OCI-LY1 (cell line): ENCODE measurements at regions not wholly inside any gene's neighbourhood (a gene's known extent, or its start where the extent isn't known, plus 50 kb on each side); places are given as distances from the start of the nearest gene placed in this dataset.

Source experiments
- CTCF ChIP-seq: fragments of 200-600 bp; sonication (generic), shearing (Covaris generic); IDR thresholded peaks from 2 replicates; pipeline ENCODE4 v1.5.1; 2017; ENCODE audit warnings: mild to moderate bottlenecking, antibody characterized with exemption, low read length, moderate library complexity, mixed read lengths
- EZH2 ChIP-seq: fragments of 200-600 bp; sonication (generic), shearing (Covaris generic); IDR thresholded peaks from 2 replicates; pipeline ENCODE4 v1.8.0; 2017; ENCODE audit warnings: borderline replicate concordance, mixed run types, mild to moderate bottlenecking, antibody characterized with exemption, low read length, moderate library complexity, mixed read lengths

DNA sequence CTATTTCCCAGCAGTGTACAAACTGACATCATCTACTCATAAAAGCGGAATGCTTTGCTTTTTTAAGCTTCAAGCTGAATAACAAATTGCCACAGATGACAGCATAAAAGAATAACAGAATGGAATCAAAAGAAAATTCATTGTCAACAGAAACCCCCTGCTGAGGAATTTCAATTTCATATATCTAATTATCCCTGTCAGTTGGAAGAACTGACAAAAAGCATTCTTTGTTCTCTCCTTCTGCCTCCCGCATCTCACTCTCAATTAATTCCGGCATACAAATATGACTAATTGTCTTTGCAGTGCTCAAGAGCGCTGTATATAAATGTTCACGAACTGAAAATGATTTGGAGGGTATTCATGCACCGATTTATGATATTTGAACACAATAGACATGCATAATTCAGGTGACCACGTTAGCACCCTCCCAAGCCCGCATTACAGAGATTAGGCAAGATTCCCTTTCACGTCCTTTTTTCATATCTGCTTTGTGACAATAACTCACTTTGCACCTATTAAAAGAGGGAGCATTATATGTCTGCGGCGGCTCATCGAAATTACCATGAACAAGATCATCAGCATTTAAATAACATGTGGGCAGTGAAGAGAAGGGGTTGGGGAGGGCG is 277.7 kb upstream of the SALL3 start:
- TF ChIP-seq CTCF (no peak), EZH2 (no peak)
